GM23338 (cell line): ENCODE measurements at regions not wholly inside any gene's neighbourhood (a gene's known extent, or its start where the extent isn't known, plus 50 kb on each side); places are given as distances from the start of the nearest gene placed in this dataset.

Experiments
- CREB1 ChIP-seq: fragments of 250-450 bp; sonication (Bioruptor Pico); IDR thresholded peaks from 2 replicates; pipeline ENCODE4 v1.5.0; 2020; ENCODE audit warnings: low read depth, mild to moderate bottlenecking, moderate library complexity
- EZH2 ChIP-seq: fragments of 200-600 bp; sonication (generic); IDR thresholded peaks from one replicate; pipeline ENCODE4 v1.8.0; 2017; ENCODE audit warnings: antibody characterized with exemption, mild to moderate bottlenecking, low read depth; ENCODE audit not compliant: unreplicated experiment
- EZH2phosphoT487 ChIP-seq: fragments of 200-600 bp; sonication (generic); IDR thresholded peaks from one replicate; pipeline ENCODE4 v1.8.1; 2018; ENCODE audit warnings: antibody characterized with exemption; ENCODE audit not compliant: unreplicated experiment
- POLR2AphosphoS5 ChIP-seq: IDR thresholded peaks from 2 replicates; pipeline ENCODE4 v1.6.1; 2016; ENCODE audit warnings: antibody characterized with exemption, low read depth
- STAT1 ChIP-seq: IDR thresholded peaks from one replicate; pipeline ENCODE4 v1.6.1; 2016; ENCODE audit warnings: antibody characterized with exemption; ENCODE audit not compliant: unreplicated experiment
- TF ChIP-seq, protein P1 (sequence below), 2 experiments: fragments of 200-600 bp in 1 of 2; sonication (generic) in 1 of 2; conservative IDR thresholded peaks; 2 replicates each; pipeline versions ENCODE4 v1.5.1 to v1.6.1; 2016 to 2017; ENCODE audit warnings: antibody characterized with exemption in 2 of 2, low read depth in 2 of 2, mild to moderate bottlenecking in 2 of 2, moderate library complexity in 1 of 2
- TF ChIP-seq, protein P2 (sequence below): IDR thresholded peaks from one replicate; pipeline ENCODE4 v1.6.1; 2018; ENCODE audit warnings: antibody characterized with exemption; ENCODE audit not compliant: unreplicated experiment

DNA sequence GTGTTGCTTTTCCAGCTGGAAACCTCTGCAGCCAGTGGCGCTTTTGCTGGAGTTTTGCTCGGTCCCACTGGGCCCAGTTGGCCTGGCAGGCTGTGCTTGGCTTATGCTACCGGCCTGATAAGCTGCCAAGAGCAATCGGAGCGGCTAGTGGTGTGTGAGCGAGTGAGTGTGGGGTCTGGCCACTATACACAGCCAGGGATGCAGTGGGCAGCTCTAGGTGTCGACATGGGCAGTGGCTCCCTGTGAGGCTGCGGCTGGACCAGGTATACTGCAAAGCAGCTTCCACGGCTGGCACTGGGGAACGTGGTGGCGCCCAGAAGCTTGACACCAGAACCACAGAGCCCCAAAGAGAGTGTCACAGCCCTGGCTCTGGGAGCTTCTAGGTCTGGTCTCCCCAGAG is 996.5 kb downstream of the GRIK2 start:
- TF ChIP-seq, protein P1, sequence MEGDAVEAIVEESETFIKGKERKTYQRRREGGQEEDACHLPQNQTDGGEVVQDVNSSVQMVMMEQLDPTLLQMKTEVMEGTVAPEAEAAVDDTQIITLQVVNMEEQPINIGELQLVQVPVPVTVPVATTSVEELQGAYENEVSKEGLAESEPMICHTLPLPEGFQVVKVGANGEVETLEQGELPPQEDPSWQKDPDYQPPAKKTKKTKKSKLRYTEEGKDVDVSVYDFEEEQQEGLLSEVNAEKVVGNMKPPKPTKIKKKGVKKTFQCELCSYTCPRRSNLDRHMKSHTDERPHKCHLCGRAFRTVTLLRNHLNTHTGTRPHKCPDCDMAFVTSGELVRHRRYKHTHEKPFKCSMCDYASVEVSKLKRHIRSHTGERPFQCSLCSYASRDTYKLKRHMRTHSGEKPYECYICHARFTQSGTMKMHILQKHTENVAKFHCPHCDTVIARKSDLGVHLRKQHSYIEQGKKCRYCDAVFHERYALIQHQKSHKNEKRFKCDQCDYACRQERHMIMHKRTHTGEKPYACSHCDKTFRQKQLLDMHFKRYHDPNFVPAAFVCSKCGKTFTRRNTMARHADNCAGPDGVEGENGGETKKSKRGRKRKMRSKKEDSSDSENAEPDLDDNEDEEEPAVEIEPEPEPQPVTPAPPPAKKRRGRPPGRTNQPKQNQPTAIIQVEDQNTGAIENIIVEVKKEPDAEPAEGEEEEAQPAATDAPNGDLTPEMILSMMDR (conservative IDR thresholded peaks at IDR 0.05; ENCODE audit: low read depth in 2 of 2) = no peak
- TF ChIP-seq POLR2AphosphoS5 (no peak), EZH2phosphoT487 (no peak), EZH2 (no peak), CREB1 (CRISPR knock-in tag) (no peak), STAT1 (no peak)
- TF ChIP-seq, protein P2, sequence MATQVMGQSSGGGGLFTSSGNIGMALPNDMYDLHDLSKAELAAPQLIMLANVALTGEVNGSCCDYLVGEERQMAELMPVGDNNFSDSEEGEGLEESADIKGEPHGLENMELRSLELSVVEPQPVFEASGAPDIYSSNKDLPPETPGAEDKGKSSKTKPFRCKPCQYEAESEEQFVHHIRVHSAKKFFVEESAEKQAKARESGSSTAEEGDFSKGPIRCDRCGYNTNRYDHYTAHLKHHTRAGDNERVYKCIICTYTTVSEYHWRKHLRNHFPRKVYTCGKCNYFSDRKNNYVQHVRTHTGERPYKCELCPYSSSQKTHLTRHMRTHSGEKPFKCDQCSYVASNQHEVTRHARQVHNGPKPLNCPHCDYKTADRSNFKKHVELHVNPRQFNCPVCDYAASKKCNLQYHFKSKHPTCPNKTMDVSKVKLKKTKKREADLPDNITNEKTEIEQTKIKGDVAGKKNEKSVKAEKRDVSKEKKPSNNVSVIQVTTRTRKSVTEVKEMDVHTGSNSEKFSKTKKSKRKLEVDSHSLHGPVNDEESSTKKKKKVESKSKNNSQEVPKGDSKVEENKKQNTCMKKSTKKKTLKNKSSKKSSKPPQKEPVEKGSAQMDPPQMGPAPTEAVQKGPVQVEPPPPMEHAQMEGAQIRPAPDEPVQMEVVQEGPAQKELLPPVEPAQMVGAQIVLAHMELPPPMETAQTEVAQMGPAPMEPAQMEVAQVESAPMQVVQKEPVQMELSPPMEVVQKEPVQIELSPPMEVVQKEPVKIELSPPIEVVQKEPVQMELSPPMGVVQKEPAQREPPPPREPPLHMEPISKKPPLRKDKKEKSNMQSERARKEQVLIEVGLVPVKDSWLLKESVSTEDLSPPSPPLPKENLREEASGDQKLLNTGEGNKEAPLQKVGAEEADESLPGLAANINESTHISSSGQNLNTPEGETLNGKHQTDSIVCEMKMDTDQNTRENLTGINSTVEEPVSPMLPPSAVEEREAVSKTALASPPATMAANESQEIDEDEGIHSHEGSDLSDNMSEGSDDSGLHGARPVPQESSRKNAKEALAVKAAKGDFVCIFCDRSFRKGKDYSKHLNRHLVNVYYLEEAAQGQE = no peak
